GM21576 (cell line): ENCODE measurements at regions not wholly inside any gene's neighbourhood (a gene's known extent, or its start where the extent isn't known, plus 50 kb on each side); places are given as distances from the start of the nearest gene placed in this dataset.

Experiments used
- ATAC-seq: cut with Tn5 transposase; IDR thresholded peaks from one replicate; pipeline ENCODE4 v1.9.1; 2021; ENCODE audit warnings: mild to moderate bottlenecking, moderate library complexity; ENCODE audit not compliant: unreplicated experiment

GRCh38 chr2:7773362-7774360, 856.4 kb downstream of the RNF144A start:
- peak; percentile 60 for ATAC-seq

DNA sequence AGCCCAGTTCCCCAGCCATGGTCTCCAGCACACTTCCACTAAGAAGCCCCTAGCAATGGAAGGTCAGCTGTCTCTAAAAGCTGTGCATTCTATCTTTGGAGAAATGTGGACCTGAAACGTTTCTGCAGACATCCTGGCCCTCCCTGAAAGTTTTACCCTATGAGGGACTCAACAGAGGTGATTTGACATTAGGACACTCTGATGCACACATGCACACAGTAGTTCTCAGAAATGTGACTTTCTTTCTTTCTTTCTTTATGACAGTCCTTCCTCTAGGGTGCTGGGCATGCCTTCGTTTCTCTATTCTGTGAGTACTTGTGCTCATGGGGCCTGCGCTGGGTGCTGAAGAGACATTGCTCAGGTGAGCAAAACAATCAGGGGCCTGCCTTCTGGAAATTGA, 857.3 kb downstream of the RNF144A start:
- ATAC-seq = no peak

GRCh38 chr2:7777668-7778067, 860.5 kb downstream of the RNF144A start:
- ATAC-seq = no peak

- no peak for ATAC-seq
These were observed 863.1 kb downstream of the RNF144A start for GRCh38 chr2:7780321-7780720.

GRCh38 chr2:7785700-7786099, 868.5 kb downstream of the RNF144A start:
- ATAC-seq = no peak

DNA sequence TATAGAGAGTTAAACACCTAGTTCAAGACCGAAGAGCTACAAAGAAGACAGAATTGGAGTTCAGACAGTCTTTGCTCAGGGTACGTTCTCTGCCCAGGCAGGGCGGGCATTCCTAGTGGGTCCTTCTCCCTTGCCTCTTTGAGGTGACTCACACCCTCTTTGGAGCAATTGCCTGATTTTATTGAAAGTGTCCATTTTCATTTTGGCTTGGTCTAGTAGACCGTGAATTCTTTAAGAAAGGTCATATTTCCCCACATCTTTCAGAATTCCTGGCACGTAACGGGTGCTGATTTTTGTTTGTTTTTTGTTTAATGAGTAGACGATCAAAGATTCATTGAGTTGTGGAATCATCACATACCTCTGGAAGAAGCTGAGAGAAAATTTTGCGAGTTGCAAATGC, 871.5 kb downstream of the RNF144A start:
- no peak for ATAC-seq

GRCh38 chr2:7792031-7792651, 874.9 kb downstream of the RNF144A start:
- no peak for ATAC-seq

DNA sequence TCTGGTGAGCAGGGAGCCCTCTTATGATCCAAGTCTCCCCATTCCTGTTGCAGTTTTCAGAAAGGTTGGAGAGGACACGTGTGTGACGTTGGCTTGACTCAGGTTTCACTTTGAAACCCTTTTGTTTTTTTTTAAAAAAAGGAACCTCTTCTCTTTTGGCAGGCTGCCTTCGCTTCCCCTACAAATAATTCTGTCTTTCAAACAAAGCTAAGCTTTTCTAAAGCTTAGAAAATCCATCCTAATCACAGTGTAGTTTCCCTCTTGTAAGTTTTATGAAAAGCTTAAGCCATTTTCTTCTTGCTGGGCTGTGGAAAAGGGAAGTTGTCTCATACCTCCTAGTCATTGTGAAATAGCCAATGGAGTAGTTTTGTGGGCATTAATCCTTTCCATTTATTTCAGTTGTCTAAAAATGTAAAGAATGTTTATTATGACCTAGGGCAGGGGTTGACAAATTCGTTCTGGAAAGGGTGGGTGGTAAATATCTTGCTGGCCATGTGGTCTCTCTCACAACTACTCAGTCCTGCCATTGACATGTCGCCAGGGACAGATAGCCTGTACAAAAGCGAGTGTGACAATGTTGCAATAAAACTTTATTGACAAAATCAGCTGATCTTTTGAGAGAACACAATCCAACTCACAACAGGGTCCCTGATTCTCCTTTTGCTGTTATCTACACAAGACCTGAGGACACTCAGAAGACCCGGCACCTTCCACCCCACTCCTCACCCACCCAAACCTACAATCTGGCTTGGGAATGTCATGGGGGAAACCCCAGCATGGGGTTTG, 878.8 kb downstream of the RNF144A start:
- no peak for ATAC-seq

DNA sequence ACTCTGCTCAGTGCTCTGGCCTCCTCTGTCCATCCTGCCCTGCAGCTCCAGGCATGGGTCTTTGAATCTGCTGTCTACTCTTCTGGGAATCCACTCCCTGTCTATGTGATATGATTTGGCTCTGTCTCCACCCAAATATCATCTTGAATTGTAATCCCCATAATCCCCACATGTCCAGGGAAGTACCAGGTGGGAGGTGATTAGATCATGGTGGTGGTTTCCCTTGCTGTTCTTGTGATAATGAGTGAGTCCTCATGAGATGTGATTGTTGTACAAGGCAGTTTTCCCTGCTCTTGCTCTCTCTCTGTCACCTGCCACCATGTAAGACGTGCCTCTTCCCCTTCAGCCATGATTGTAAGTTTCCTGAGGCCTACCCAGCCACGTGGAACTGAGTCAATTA, 881.8 kb upstream of the ID2 start:
- ATAC-seq = no peak

DNA sequence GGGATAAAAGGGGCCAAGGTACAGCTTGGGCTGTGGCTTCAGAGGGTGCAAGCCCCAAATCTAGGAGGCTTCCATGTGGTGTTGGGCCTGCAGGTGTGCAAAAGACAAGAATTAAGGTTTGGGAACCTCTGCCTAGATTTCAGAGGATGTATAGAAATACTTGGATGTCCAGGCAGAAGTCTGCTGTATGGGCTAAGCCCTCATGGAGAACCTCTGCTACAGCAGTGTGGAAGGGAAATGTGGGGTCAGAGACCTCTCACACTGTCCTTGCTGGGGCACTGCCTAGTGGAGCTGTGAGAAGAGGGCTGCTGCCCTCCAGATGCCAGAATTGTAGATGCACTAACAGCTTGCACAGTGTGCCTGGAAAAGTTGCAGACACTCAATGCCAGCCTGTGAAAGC, 880.6 kb upstream of the ID2 start:
- ATAC-seq = no peak

GRCh38 chr2:7803515-7803914, 878.3 kb upstream of the ID2 start:
- no peak for ATAC-seq

DNA sequence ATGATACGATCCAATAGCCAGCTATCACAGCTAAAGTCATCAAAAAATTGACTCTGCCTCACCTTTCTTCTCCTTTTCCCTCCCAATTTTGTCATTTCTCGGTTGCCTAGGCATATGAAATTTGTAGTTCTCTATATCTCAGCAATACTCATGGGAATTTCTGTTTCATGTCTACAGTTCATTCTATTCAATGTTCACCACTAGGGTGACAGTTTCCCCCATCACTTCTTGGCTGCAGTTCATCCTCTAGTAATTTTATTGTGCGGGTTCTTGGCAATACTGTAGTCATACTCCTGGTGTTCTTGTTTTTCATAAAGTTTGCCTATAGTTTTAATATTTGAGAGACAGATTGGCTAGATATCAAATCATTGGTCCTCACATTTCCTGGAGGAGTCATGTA, 872.2 kb upstream of the ID2 start:
- no peak for ATAC-seq

DNA sequence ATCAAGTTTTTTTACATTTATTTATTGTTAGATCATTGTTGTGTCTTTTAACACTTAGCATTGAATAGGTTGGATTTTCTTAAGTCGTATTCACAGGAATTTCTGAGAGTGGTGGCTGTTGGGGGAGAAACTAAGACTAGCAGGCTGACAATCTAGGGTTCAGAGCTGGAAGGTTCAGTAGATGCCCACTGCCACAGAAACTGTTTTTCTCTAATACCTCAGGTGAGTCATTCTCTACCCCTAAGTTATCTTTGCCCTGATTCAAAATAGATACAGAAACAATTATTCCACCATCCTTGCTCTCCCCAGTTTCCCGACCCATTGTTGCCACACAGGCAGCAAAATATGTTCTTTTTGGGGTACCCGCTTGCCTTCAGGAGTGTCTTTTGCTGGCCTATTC, 870.8 kb upstream of the ID2 start:
- ATAC-seq = no peak

DNA sequence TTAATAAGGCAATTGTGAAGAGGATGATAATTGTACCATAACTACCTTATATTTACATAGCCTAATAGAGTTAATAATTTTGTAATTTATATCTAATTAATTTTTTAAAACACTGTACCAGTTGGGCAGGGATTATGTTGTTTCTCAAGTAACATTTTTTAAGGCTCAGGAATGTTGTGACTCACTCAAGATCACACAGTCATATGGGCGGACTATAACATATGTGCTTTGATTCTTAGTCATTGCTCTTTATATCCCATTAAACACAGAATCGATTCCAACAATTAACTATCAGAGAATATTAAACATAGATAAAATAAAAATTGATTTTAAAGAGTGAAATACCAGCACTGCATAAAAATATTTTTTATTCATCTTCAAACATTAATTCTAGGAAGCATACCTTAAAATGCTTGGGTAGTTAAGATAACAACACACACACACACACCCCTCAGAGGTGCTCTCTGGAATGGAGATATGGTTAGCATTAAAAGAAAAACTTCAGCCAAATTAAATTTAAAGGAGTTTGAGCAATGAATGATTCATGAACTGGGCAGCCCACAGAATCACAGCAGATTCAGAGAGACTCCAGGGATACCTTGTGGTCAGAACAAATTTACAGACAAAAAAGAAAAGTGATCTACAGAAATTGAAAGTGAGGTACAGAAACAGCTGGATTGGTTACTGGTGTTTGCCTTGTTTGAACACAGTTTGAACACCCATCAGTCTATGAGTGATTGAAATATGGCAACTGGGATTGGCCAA, 869.4 kb upstream of the ID2 start:
- no peak for ATAC-seq

DNA sequence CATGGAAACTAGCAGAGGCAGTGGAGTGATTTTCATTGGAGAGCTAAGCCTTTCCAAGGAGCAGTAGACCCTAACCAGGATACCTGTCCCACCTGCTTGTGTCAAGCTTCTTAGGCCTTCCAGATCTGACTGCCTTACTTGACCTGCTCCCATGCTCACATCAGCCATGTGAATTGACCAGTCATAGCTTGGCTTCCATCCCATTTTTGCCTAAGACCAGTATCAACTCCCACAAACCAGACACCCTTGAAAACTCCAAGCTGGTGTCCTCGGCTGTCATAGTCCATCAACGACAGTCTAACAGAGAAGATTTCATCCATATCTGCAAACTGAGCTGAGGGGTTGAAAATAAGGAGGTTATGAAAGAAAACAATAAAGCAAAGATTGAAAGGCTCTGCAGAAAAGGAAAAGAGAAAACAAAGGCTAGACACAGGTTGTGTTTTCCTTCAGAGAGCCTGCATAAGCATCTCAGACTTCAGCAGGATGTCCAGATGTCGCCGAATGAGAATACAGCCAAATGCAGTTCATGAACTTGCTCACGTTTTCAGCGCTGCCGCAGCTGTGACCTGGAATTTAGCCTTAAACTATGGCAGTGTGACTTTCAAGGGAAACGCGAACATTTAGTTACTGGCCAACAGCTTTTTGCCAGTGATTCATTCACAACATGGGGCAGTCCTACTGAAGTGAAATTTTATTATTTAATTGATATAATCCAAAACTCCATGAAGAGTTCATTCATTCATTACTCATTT, 868.1 kb upstream of the ID2 start:
- ATAC-seq = no peak

DNA sequence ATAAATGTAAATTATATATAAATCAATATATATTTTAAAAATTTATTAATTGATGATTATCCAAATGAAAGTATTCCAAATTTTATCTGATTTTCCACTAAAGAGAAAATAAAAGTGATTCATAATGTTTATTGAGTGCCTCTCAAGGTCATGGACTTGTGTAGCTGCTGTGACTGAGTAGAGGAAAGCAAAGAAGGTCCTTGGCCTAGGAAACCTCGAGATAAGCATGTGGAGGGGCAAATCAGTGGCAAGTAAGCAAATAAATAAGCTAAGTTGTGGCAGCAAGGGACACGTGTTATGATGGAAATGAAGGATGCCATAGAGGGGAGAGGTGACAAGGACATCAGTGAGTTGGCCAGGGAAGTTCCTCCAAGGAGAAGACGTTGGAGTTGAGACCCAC, 866.1 kb upstream of the ID2 start:
- ATAC-seq = no peak

DNA sequence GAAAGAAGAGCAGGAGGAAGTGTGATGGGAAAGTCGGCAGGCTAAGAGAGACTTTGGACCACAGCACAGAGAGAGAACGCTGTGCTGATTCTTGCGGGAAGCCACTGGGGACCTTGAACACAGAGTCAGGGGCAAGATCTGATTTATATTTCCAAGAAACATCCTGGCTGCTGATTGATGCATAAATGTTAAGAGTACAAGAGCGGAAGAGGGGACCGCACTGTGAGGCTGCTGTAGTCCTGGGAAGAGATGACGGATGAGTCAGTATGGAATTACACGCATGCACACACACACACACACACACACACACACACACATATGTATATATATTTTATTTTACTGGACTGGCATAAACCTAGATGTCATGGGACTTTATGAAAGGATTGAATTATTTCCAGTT, 865.6 kb upstream of the ID2 start:
- ATAC-seq = no peak

GRCh38 chr2:7816944-7817343, 864.9 kb upstream of the ID2 start:
- no peak for ATAC-seq

DNA sequence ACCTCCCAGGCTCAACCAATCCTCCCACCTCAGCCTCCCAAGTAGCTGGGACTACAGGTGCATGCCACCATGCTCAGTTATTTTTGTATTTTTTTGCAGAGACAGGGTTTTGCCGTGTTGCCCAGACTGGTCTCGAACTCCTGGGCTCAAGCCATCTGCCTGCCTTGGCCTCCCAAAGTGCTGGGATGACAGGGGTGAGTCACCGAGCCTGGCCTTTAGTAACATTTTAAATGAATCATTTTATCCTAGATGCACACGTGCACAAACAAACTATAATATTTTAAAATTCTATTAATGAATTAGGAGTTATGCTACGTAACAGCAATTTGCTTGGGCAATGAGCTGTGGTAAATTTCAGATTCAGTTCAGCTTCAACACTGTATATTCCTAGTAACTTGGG, 862.5 kb upstream of the ID2 start:
- no peak for ATAC-seq

GRCh38 chr2:7819850-7820249, 862.0 kb upstream of the ID2 start:
- no peak for ATAC-seq
